Choroid plexus epithelial cell (primary cell): ENCODE measurements at regions not wholly inside any gene's neighbourhood (a gene's known extent, or its start where the extent isn't known, plus 50 kb on each side); places are given as distances from the start of the nearest gene placed in this dataset.

ENCODE experiments used
- DNase-seq: peaks from one replicate; pipeline ENCODE4 v3.0.0-alpha.2; 2010; ENCODE audit warnings: low read depth
- H3K4me3 ChIP-seq: 2 replicates; pipeline ENCODE4 v1.5.1; 2011; ENCODE audit warnings: low read depth, mild to moderate bottlenecking, control low read depth, low read length, moderate library complexity
- CTCF ChIP-seq: conservative IDR thresholded peaks from 2 replicates; pipeline ENCODE4 v1.5.1; 2011; ENCODE audit warnings: low read depth, mild to moderate bottlenecking, control low read depth, inconsistent platforms, low read length, moderate library complexity

DNA sequence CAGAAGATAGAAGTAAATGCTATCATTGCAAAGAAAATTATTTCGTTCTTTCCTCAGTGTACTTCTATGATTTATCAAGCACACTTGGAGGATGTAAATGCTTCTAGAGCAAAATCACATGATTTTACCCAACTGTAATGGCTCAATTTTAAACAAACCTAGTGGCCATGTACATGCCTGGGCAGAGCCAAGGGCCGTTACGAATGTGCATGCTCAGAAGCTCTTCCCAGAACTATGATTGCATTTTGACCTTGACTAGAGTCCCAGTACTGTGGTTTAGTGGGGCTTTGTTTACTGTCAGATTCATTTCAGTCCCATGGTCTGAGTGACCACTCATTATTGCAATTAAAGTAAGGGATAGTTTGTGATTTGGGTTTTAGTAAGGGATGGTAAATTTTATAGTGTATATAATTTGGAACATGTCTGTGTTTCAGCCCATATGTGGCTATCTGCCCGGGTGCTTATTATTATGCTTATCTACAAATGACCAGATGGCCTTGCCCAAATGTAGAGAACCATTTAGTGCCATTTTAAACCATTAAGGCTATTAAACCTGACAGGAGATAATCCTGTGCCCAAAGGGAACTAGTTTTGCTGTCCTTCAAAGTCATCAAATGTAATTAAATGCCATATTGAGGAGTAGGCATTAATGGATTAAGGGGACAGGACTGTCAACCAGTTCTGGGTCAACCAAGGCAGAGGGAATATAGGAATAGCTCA lies 239.1 kb downstream of the ICOS start:
- DNase-seq: no peak
- TF ChIP-seq CTCF: no peak
- H3K4me3 ChIP-seq: no peak overlapping the region

DNA sequence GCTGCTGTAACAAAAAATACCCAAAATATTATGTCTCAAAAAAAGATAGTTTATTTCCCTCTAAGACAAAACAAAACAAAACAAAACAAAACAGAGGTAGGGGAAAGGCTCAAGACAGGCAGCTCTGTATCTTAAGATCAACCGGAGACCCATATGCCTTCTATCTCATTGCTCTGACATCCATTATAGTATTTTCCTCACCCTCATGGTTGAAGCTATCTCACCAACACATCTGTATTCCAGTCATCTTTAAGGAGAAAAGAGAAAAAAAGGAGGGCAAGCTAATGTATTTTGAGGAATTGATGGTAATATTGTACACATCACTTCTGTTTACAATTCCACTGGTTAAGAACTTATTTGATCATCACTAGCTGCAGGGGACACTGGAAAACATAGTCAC lies 239.7 kb downstream of the ICOS start:
- no peak for DNase-seq
- TF ChIP-seq CTCF: no peak
- no peak overlapping the region for H3K4me3 ChIP-seq

DNA sequence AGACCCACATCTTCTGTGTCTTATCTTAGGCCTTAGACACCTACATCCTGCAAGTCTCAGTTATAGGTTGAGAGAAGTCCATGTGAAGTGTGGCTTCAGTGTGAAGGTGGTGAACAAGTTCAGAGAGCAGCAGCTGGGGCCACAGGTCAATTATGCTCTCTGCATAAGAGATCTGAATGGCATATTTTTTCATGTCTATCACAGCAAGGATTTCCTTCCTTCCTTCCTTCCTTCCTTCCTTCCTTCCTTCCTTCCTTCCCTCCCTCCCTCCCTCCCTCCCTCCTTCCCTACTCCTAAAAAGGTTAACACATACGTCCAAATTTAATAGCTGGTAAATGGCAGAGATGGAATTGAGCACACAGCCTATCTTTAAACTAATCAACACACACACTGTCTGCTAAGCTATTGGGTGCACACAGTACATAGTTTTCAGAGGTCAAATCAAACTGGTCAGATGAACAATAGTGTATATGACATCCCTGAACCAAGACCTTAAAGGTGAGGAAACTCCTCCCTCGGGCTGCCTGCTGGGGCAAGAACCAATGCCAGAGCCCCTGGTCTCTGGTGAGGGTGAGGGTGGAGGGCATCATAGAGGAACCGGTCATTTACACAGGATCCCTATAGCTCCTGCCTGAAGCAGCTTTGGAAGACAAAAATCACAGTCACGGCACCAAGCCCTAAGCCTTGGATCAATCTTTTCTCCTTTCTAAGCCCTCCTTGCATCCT lies 240.9 kb downstream of the ICOS start:
- H3K4me3 ChIP-seq: no peak overlapping the region
- TF ChIP-seq CTCF: no peak
- no peak for DNase-seq

- no peak overlapping the region for H3K4me3 ChIP-seq
- peak; percentile 70 for TF ChIP-seq CTCF
- DNase-seq: peak; percentile 38
Observed at GRCh38 chr2:204177977-204178522, 241.5 kb downstream of the ICOS start.

GRCh38 chr2:204180649-204181048 lies 244.1 kb downstream of the ICOS start:
- no peak for TF ChIP-seq CTCF
- DNase-seq: no peak
- no peak overlapping the region for H3K4me3 ChIP-seq

DNA sequence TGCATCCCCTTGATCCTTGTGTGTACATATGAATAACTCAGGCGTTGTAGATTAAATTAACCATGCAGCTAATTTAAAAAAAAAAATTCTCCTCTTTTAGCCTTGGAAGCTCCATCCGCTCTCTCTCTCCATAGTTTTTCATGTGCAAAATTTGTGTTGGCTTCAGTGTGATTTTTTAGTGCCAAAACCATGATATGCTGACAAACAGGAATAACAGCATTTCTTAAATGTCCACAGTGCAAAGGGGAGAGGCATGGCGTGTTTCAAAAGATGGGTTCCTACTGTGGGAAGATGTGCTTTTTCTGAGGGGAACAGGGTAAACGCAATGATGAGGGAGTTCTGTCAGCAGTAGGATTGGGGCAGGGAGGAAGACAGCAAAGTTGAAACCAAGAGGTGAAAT lies 247.0 kb downstream of the ICOS start:
- H3K4me3 ChIP-seq: no peak overlapping the region
- TF ChIP-seq CTCF: no peak
- no peak for DNase-seq
